Inflammatory macrophage treated with lipopolysaccharide for 4 hours (primary cell): ENCODE measurements at regions not wholly inside any gene's neighbourhood (a gene's known extent, or its start where the extent isn't known, plus 50 kb on each side); places are given as distances from the start of the nearest gene placed in this dataset.

Source experiments
- DNase-seq: peaks from one replicate; pipeline ENCODE4 v3.0.0-alpha.2; 2020

DNA sequence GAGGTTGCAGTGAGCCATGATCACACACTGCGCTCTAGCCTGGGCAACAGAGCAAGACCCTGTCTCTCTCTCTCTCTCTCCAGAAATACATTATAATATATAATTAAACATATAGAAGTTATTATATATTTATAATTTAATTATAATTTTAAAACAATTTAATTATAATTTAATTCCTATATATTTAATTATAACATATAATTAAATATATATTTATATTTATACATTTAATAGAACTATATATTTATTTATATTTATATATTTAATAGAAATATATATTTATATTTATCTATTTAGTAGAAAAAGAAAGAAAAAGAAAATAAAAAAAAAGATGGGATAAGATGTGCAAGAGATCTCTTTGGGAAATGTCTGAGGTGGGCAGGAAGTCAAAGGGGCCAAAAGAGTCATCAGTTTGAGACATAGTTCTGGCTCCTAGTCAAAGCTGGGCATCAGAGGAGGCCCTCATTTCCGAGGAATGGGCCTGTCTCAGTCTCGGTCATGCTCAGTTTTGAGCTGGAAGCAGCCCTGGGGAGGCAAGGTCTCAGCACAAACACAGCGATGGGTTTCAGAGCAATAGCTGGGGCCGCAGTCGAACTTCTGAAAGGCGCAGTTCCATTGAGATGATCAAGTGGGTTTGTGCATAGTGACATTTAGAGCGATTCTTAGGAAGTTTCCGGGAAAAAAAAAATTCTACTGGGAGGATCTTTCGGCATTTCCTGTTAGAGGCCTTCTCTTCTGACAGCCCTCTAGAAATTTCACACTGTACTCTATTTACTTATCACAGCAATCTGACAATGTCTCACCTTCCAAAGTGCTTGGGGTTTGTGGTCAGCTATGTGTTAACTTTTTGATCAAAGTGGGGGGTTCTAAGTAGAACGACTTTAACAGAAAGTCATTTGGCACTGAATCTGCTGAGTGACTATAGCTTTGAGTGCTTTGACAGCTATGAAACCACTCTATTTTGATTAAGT is 58.7 kb upstream of the GZMB start:
- DNase-seq: no peak

DNA sequence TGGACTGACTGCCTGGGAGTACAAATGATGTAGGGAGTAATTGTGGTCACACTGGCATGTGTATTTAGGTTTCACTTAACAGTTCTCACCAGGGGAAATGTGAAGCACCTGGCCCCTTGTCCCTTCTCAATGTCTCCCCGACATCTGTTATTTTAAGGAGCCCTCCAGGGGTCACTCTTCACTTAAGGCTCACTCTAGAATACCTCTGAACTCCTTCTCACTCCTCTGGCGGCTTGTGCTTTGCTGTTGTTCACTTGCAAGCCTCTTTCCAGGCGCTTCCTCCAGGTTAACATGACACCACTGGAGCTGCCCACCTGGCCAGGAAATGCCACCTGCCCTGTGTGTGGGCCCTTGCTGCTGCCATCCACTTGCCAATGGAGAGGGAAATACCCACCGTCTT is 56.5 kb upstream of the GZMB start:
- DNase-seq: no peak

DNA sequence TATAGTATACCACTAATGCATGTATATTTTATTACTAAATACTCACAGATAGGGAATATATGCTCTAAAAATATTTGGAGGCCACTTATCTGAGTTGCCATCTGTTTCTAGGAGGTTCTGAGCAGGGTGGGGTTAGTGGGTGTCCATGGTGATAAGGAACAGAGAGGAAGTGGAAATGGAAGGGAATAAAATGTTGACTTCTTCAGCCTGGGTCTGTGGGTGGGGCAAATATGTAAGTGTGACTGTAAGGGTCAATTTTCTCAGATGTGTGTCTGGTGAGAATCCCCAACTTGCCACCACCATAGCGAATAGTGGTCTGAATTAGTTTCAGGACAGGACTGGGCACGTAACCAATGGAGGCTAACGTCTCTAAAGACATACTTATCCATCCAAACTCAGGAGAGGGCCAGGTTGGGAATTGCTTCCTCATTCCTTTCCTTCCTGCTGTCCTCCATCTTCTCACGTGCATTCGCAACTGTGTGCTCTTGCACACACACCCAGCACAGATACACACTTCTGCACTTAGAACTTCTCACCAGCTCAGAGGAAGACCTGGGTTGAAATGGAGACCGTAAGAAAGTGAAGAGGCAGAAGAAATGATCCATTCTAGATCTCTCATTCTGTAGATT is 54.2 kb upstream of the GZMB start:
- DNase-seq: peak; percentile 44
